Caco-2 (cell line): ENCODE measurements at regions not wholly inside any gene's neighbourhood (a gene's known extent, or its start where the extent isn't known, plus 50 kb on each side); places are given as distances from the start of the nearest gene placed in this dataset.

Experiments used
- BruUV-seq: library from RNA; stranded (reverse); fragments of 400-500 nt; replicated peaks from 2 replicates; lab custom pipeline; 2021; lab: Mats Ljungman, UMichigan
- CTCF ChIA-PET: fragments of 300-600 bp; sonication (Branson Sonifier 250); formaldehyde crosslinking; loops from one replicate; lab custom pipeline; 2022; ENCODE audit warnings: antibody characterized with exemption; lab: Charles Lee
- POLR2A ChIA-PET: fragments of 300-600 bp; sonication (Branson Sonifier 250); formaldehyde crosslinking; loops from one replicate; lab custom pipeline; 2022; ENCODE audit warnings: antibody characterized with exemption; lab: Charles Lee
- DNase-seq, 2 experiments: peaks; one replicate each; pipeline versions ENCODE4 v3.0.0 to v3.0.0-alpha.2; 2020 to 2022
- H3K27me3 ChIP-seq: replicated peaks from 2 replicates; pipeline ENCODE4 v1.6.0; 2011; ENCODE audit warnings: low read length; ENCODE audit not compliant: control insufficient read depth, insufficient read depth
- H3K36me3 ChIP-seq: 2 replicates; pipeline ENCODE4 v1.5.1; 2011; ENCODE audit warnings: low read length; ENCODE audit not compliant: control insufficient read depth, insufficient read depth
- H3K4me1 ChIP-seq: fragments of 250-450 bp; sonication (Bioruptor Pico); 2 replicates; pipeline ENCODE4 v1.5.1; 2020; ENCODE audit warnings: mild to moderate bottlenecking
- H3K4me3 ChIP-seq: 2 replicates; pipeline ENCODE4 v1.5.1; 2011; ENCODE audit warnings: low read depth, mild to moderate bottlenecking, control low read depth, low read length
- H3K9me3 ChIP-seq: fragments of 250-450 bp; sonication (Bioruptor Pico); 2 replicates; pipeline ENCODE4 v1.5.1; 2020; ENCODE audit warnings: mild to moderate bottlenecking, moderate library complexity
- H3K27ac Mint-ChIP-seq: one replicate; pipeline ENCODE4 v1.8.0; 2022; ENCODE audit warnings: mixed read lengths; ENCODE audit not compliant: unreplicated experiment
- H3K27me3 Mint-ChIP-seq: one replicate; pipeline ENCODE4 v1.8.0; 2022; ENCODE audit warnings: mixed read lengths; ENCODE audit not compliant: insufficient read depth, unreplicated experiment
- H3K36me3 Mint-ChIP-seq: one replicate; pipeline ENCODE4 v1.8.0; 2022; ENCODE audit warnings: mild to moderate bottlenecking, mixed read lengths; ENCODE audit not compliant: insufficient read depth, unreplicated experiment
- H3K4me1 Mint-ChIP-seq: one replicate; pipeline ENCODE4 v1.8.0; 2022; ENCODE audit warnings: low read depth, mixed read lengths; ENCODE audit not compliant: unreplicated experiment
- H3K4me3 Mint-ChIP-seq: one replicate; pipeline ENCODE4 v1.8.0; 2022; ENCODE audit warnings: mild to moderate bottlenecking, moderate library complexity, mixed read lengths; ENCODE audit not compliant: unreplicated experiment
- H3K9me3 Mint-ChIP-seq: one replicate; pipeline ENCODE4 v1.8.0; 2022; ENCODE audit warnings: mixed read lengths; ENCODE audit not compliant: unreplicated experiment
- intact Hi-C: fragments of 100-400 bp; cut with micrococcal nuclease; formaldehyde crosslinking; loops from one replicate; pipeline ENCODE4 v1.10.0; 2022; ENCODE audit not compliant: unreplicated experiment
- TF ChIP-seq, protein P1 (sequence below), 2 experiments: fragments of 200-600 bp in 1 of 2; IDR thresholded peaks; 1 replicate in 1 of 2; 2 replicates in 1 of 2; pipeline versions ENCODE4 v1.5.1 to v1.8.0; 2011 to 2022; ENCODE audit warnings: antibody characterized with exemption in 1 of 2, control low read depth in 1 of 2, inconsistent platforms in 1 of 2, low read depth in 1 of 2, low read length in 1 of 2, mild to moderate bottlenecking in 1 of 2, moderate library complexity in 1 of 2; ENCODE audit not compliant: insufficient read depth in 1 of 2, severe bottlenecking in 1 of 2, unreplicated experiment in 1 of 2

GRCh38 chr12:124185971-124186686 is 108.8 kb upstream of the RFLNA start:
- no TSS peak for BruUV-seq
- H3K36me3 ChIP-seq, result no peaks in the 10 kb centered on the region
- H3K4me1 Mint-ChIP-seq, result peaks cover 41% of the 10 kb centered on the region
- H3K4me3 Mint-ChIP-seq, result peak overlapping the region; percentile 10
- TF ChIP-seq, protein P1, sequence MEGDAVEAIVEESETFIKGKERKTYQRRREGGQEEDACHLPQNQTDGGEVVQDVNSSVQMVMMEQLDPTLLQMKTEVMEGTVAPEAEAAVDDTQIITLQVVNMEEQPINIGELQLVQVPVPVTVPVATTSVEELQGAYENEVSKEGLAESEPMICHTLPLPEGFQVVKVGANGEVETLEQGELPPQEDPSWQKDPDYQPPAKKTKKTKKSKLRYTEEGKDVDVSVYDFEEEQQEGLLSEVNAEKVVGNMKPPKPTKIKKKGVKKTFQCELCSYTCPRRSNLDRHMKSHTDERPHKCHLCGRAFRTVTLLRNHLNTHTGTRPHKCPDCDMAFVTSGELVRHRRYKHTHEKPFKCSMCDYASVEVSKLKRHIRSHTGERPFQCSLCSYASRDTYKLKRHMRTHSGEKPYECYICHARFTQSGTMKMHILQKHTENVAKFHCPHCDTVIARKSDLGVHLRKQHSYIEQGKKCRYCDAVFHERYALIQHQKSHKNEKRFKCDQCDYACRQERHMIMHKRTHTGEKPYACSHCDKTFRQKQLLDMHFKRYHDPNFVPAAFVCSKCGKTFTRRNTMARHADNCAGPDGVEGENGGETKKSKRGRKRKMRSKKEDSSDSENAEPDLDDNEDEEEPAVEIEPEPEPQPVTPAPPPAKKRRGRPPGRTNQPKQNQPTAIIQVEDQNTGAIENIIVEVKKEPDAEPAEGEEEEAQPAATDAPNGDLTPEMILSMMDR (IDR thresholded peaks at IDR 0.05; ENCODE audit: insufficient read depth in 1 of 2, low read depth in 1 of 2, low read length in 1 of 2, severe bottlenecking in 1 of 2, unreplicated experiment in 1 of 2), result no peak
- H3K9me3 Mint-ChIP-seq, result no peaks in the 10 kb centered on the region
- DNase-seq, result peak in 1 of 2 experiments; percentile 34
- H3K27me3 Mint-ChIP-seq, result no peaks in the 10 kb centered on the region
- H3K36me3 Mint-ChIP-seq, result peaks cover 6% of the 10 kb centered on the region
- H3K4me1 ChIP-seq, result peaks cover 65% of the 10 kb centered on the region
- ChIA-PET POLR2A (no interaction called here), CTCF (no interaction called here)
- H3K27me3 ChIP-seq, result no peaks in the 10 kb centered on the region
- no peaks in the 10 kb centered on the region for H3K9me3 ChIP-seq
- intact Hi-C loops, result no loop called here
- H3K4me3 ChIP-seq, result no peak overlapping the region
- peak overlapping the region; percentile 100 for H3K27ac Mint-ChIP-seq

- H3K9me3 Mint-ChIP-seq, result peaks cover 8% of the 10 kb centered on the region
- CTCF ChIA-PET, result interaction anchor here (0.7 kb wide), 1 partner anchor 51 kb away, joined by 4 read pairs; no protein-coding TSS in a partner anchor
- H3K36me3 Mint-ChIP-seq, result peaks cover 6% of the 10 kb centered on the region
- H3K9me3 ChIP-seq, result no peaks in the 10 kb centered on the region
- peaks cover 65% of the 10 kb centered on the region for H3K4me1 ChIP-seq
- peak overlapping the region; percentile 100 for H3K27ac Mint-ChIP-seq
- H3K36me3 ChIP-seq, result no peaks in the 10 kb centered on the region
- POLR2A ChIA-PET, result interaction anchor here (0.7 to 1.0 kb wide), 3 partner anchors 12 to 223 kb away, joined by 3 to 6 read pairs (median 3); no protein-coding TSS in a partner anchor
- intact Hi-C loops, result loop anchor here (1.0 to 2.0 kb wide), 2 partner anchors 45 to 112 kb away; no protein-coding TSS in a partner anchor
- H3K4me1 Mint-ChIP-seq, result peaks cover 41% of the 10 kb centered on the region
- H3K4me3 ChIP-seq, result no peak overlapping the region
- TF ChIP-seq, protein P1 (IDR thresholded peaks at IDR 0.05; ENCODE audit: insufficient read depth in 1 of 2, low read depth in 1 of 2, low read length in 1 of 2, severe bottlenecking in 1 of 2, unreplicated experiment in 1 of 2), result no peak
- DNase-seq, result no peak
- H3K27me3 Mint-ChIP-seq, result no peaks in the 10 kb centered on the region
- no peaks in the 10 kb centered on the region for H3K27me3 ChIP-seq
- peak overlapping the region; percentile 44 for H3K4me3 Mint-ChIP-seq
- TSS peak; percentile 22 for BruUV-seq
Measured at GRCh38 chr12:124188084-124188483, 106.8 kb upstream of the RFLNA start.

GRCh38 chr12:124188561-124189405 is 106.1 kb upstream of the RFLNA start:
- peak overlapping the region; percentile 44 for H3K4me3 Mint-ChIP-seq
- peaks cover 15% of the 10 kb centered on the region for H3K9me3 Mint-ChIP-seq
- Histone ChIP-seq H3K4me1 (peaks cover 65% of the 10 kb centered on the region), H3K36me3 (no peaks in the 10 kb centered on the region), H3K9me3 (no peaks in the 10 kb centered on the region), H3K27me3 (no peaks in the 10 kb centered on the region), H3K4me3 (no peak overlapping the region)
- TF ChIP-seq, protein P1 (IDR thresholded peaks at IDR 0.05; ENCODE audit: insufficient read depth in 1 of 2, low read depth in 1 of 2, low read length in 1 of 2, severe bottlenecking in 1 of 2, unreplicated experiment in 1 of 2), result no peak
- peaks cover 46% of the 10 kb centered on the region for H3K4me1 Mint-ChIP-seq
- BruUV-seq, result TSS peak; percentile 84
- ChIA-PET POLR2A (interaction anchor here (0.7 to 1.0 kb wide), 3 partner anchors 12 to 222 kb away, joined by 3 to 6 read pairs (median 3); no protein-coding TSS in a partner anchor), CTCF (interaction anchor here (0.7 kb wide), 1 partner anchor 52 kb away, joined by 4 read pairs; no protein-coding TSS in a partner anchor)
- intact Hi-C loops, result loop anchor here (1.0 to 2.0 kb wide), 2 partner anchors 44 to 112 kb away; no protein-coding TSS in a partner anchor
- H3K27me3 Mint-ChIP-seq, result no peaks in the 10 kb centered on the region
- H3K27ac Mint-ChIP-seq, result peak overlapping the region; percentile 100
- H3K36me3 Mint-ChIP-seq, result peaks cover 6% of the 10 kb centered on the region
- DNase-seq, result peak; percentile 83 to 88
